ENCODE measurements at regions not wholly inside any gene's neighbourhood (a gene's known extent, or its start where the extent isn't known, plus 50 kb on each side); places are given as distances from the start of the nearest gene placed in this dataset.

- TF ChIP-seq EZH2 (IDR thresholded peaks at IDR 0.05): no peak
- no peak for TF ChIP-seq CTCF (IDR thresholded peaks at IDR 0.05 in 2 of 3, conservative IDR thresholded peaks at IDR 0.05 in 1 of 3; ENCODE audit: borderline replicate concordance in 1 of 3, insufficient read depth in 1 of 3, low read depth in 2 of 3, low read length in 2 of 3)
- no peak for TF ChIP-seq POLR2A (IDR thresholded peaks at IDR 0.05; ENCODE audit: borderline replicate concordance, extremely low read depth, insufficient read depth, insufficient read length)
- no peak for TF ChIP-seq RAD21 (IDR thresholded peaks at IDR 0.05; ENCODE audit: low read depth)
- TF ChIP-seq POLR2AphosphoS5 (IDR thresholded peaks at IDR 0.05; ENCODE audit: low read depth, low read length): no peak
- no peak for TF ChIP-seq ZFX (IDR thresholded peaks at IDR 0.05)
- TF ChIP-seq FOSL1 (IDR thresholded peaks at IDR 0.05; ENCODE audit: low read depth): no peak
- no peak for TF ChIP-seq ZNF274 (IDR thresholded peaks at IDR 0.05; ENCODE audit: low read depth, low read length)
- no peak for TF ChIP-seq REST (IDR thresholded peaks at IDR 0.05; ENCODE audit: low read depth)
- no peak for TF ChIP-seq MAX (IDR thresholded peaks at IDR 0.05)
- TF ChIP-seq SP1 (IDR thresholded peaks at IDR 0.05; ENCODE audit: low read depth): no peak
These were observed 212.4 kb upstream of the GLRA1 start for GRCh38 chr5:152137063-152137462.

Data from HCT116 (cell line).